ENCODE measurements at regions not wholly inside any gene's neighbourhood (a gene's known extent, or its start where the extent isn't known, plus 50 kb on each side); places are given as distances from the start of the nearest gene placed in this dataset.

- FAIRE-seq (no peak), DNase-seq (ENCODE audit: insufficient read length, low spot score) (no peak)
- no peak for TF ChIP-seq TAF1 (IDR thresholded peaks at IDR 0.05; ENCODE audit: low read depth, low read length)
- TF ChIP-seq SPI1 (IDR thresholded peaks at IDR 0.05; ENCODE audit: low read depth, low read length) = no peak
- TF ChIP-seq POLR2A (IDR thresholded peaks at IDR 0.05; ENCODE audit: low read depth, low read length) = no peak
- no peak for TF ChIP-seq POLR2AphosphoS5 (IDR thresholded peaks at IDR 0.05; ENCODE audit: low read depth, low read length)
- no peak for TF ChIP-seq PAX5 (IDR thresholded peaks at IDR 0.05; ENCODE audit: insufficient read depth, low read length, severe bottlenecking)
- no peak for TF ChIP-seq POU2F2 (IDR thresholded peaks at IDR 0.05; ENCODE audit: low read depth, low read length)
These were observed 128.6 kb upstream of the CBLB start for GRCh38 chr3:105997466-105997799.

DNA sequence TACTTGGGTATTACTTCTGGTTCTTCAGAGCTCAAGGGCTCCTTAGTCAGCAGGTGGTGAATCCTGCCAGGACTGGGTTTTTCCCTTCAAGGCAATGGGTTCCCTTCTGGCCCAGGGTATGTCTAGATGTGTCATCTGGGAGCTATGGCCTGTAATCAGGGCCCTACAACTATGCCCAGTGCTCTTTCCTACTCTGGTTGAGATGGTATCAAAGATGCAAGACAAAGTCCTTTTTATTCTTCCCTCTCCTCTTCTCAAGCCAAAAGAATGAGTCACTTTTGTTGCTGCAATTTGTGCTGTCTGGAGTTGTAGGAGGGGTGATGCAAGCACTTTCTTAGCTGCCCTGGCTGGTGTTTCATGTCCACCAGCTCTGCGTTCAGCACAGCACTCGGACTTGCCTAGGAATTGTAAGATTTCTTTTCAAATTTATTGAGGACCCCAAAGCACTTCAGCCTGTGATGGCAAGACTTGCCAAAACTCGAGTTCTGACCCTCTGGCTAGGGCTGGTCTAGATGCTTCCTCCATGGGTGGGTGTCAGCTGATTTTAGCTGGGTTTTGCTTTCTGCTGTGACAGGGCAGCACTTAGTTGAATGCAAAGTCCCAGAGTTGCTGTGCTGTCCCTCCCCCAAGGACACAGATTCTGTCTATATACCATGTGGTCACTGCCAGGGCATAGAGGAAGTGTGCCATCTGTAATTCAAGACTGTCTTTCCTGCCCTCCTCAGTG is 129.2 kb upstream of the CBLB start:
- no peak for TF ChIP-seq PAX5 (IDR thresholded peaks at IDR 0.05; ENCODE audit: insufficient read depth, low read length, severe bottlenecking)
- FAIRE-seq (no peak), DNase-seq (ENCODE audit: insufficient read length, low spot score) (no peak)

GRCh38 chr3:105999856-106000255 is 131.0 kb upstream of the CBLB start:
- FAIRE-seq = no peak

DNA sequence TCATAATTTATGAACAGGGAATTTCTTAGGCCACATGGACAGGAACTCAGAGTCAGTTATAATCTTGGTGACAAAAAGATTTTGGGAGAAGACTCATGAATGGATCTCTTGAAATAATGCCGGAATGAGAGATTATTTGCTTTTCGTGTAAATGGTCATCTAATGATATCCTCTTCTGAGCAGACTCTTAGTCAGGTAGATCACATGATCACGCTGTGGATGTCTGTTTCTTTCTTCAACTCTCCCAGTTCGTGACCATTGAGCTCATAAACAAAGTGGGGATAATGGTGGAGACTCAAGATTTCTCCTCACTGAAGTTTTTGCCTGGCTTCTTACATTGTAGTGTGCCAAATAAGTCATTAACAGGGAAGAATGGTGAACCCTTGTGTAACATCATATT is 133.1 kb upstream of the CBLB start:
- TF ChIP-seq TAF1 (IDR thresholded peaks at IDR 0.05; ENCODE audit: low read depth, low read length) (no peak), SPI1 (IDR thresholded peaks at IDR 0.05; ENCODE audit: low read depth, low read length) (no peak)
- peak; percentile 45 for FAIRE-seq
- DNase-seq (ENCODE audit: insufficient read length, low spot score) = no peak

More at GRCh38 chr3:105999856-106000255, 131.0 kb upstream of the CBLB start:
- no peak for TF ChIP-seq POLR2AphosphoS5 (IDR thresholded peaks at IDR 0.05; ENCODE audit: low read depth, low read length)
- no peak for TF ChIP-seq PAX5 (IDR thresholded peaks at IDR 0.05; ENCODE audit: insufficient read depth, low read length, severe bottlenecking)
- TF ChIP-seq SPI1 (IDR thresholded peaks at IDR 0.05; ENCODE audit: low read depth, low read length) = no peak
- TF ChIP-seq POU2F2 (IDR thresholded peaks at IDR 0.05; ENCODE audit: low read depth, low read length) = no peak
- no peak for TF ChIP-seq POLR2A (IDR thresholded peaks at IDR 0.05; ENCODE audit: low read depth, low read length)
- no peak for TF ChIP-seq TAF1 (IDR thresholded peaks at IDR 0.05; ENCODE audit: low read depth, low read length)
- DNase-seq (ENCODE audit: insufficient read length, low spot score) = no peak

- no peak for FAIRE-seq
- TF ChIP-seq PAX5 (IDR thresholded peaks at IDR 0.05; ENCODE audit: insufficient read depth, low read length, severe bottlenecking) (no peak), POU2F2 (IDR thresholded peaks at IDR 0.05; ENCODE audit: low read depth, low read length) (no peak), TAF1 (IDR thresholded peaks at IDR 0.05; ENCODE audit: low read depth, low read length) (no peak)
- DNase-seq (ENCODE audit: insufficient read length, low spot score) = no peak
These were observed 135.4 kb upstream of the CBLB start for GRCh38 chr3:106004137-106004681.

DNA sequence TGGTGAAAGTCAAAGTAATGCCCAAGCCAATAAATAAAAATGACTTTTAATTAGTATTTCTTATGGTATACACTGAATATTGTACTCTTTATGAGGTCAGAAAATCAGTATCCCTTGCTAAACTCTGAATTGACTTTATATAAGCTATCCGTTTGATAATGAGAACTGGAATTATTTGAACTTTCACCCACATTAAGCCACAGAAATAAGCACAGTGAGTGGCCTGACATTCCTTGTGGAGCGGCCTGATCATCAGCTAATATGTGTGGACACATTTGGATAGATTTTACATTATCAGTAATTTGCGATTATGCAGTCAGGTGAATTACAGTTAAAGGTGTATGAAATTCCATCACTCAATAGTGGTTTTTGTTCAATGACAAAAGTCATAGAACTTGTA is 136.0 kb upstream of the CBLB start:
- TF ChIP-seq POU2F2 (IDR thresholded peaks at IDR 0.05; ENCODE audit: low read depth, low read length) (no peak), PAX5 (IDR thresholded peaks at IDR 0.05; ENCODE audit: insufficient read depth, low read length, severe bottlenecking) (no peak), SPI1 (IDR thresholded peaks at IDR 0.05; ENCODE audit: low read depth, low read length) (no peak), POLR2AphosphoS5 (IDR thresholded peaks at IDR 0.05; ENCODE audit: low read depth, low read length) (no peak), POLR2A (IDR thresholded peaks at IDR 0.05; ENCODE audit: low read depth, low read length) (no peak), TAF1 (IDR thresholded peaks at IDR 0.05; ENCODE audit: low read depth, low read length) (no peak)
- DNase-seq (ENCODE audit: insufficient read length, low spot score) (no peak), FAIRE-seq (no peak)

DNA sequence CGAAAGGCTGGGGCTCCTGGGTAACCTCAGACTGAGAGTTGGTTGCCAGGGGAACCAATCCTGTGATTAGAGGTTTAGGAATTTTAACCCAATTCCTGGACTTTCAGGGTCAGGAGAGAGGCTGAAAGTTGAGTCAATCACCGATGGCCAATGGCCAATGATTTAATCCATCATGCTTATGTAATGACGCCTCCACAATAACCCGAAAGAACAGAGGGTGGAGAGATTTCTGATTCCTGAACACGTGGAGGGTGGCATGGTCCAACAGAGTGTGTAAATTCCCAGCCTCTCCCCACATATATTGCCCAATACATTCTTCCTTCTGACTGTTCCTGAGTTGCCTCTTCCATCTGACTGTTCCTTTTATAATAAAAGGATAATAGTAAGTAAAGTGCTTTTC is 137.2 kb upstream of the CBLB start:
- FAIRE-seq (no peak), DNase-seq (ENCODE audit: insufficient read length, low spot score) (no peak)
- TF ChIP-seq TAF1 (IDR thresholded peaks at IDR 0.05; ENCODE audit: low read depth, low read length) (no peak), POLR2A (IDR thresholded peaks at IDR 0.05; ENCODE audit: low read depth, low read length) (no peak), SPI1 (IDR thresholded peaks at IDR 0.05; ENCODE audit: low read depth, low read length) (no peak), POLR2AphosphoS5 (IDR thresholded peaks at IDR 0.05; ENCODE audit: low read depth, low read length) (no peak), PAX5 (IDR thresholded peaks at IDR 0.05; ENCODE audit: insufficient read depth, low read length, severe bottlenecking) (no peak), POU2F2 (IDR thresholded peaks at IDR 0.05; ENCODE audit: low read depth, low read length) (no peak)

- TF ChIP-seq POLR2A (IDR thresholded peaks at IDR 0.05; ENCODE audit: low read depth, low read length) = no peak
- no peak for TF ChIP-seq TAF1 (IDR thresholded peaks at IDR 0.05; ENCODE audit: low read depth, low read length)
- no peak for TF ChIP-seq PAX5 (IDR thresholded peaks at IDR 0.05; ENCODE audit: insufficient read depth, low read length, severe bottlenecking)
- TF ChIP-seq POU2F2 (IDR thresholded peaks at IDR 0.05; ENCODE audit: low read depth, low read length) = no peak
- no peak for TF ChIP-seq SPI1 (IDR thresholded peaks at IDR 0.05; ENCODE audit: low read depth, low read length)
- TF ChIP-seq POLR2AphosphoS5 (IDR thresholded peaks at IDR 0.05; ENCODE audit: low read depth, low read length) = no peak
- FAIRE-seq (no peak), DNase-seq (ENCODE audit: insufficient read length, low spot score) (no peak)
These were observed 137.8 kb upstream of the CBLB start for GRCh38 chr3:106006571-106006970.

DNA sequence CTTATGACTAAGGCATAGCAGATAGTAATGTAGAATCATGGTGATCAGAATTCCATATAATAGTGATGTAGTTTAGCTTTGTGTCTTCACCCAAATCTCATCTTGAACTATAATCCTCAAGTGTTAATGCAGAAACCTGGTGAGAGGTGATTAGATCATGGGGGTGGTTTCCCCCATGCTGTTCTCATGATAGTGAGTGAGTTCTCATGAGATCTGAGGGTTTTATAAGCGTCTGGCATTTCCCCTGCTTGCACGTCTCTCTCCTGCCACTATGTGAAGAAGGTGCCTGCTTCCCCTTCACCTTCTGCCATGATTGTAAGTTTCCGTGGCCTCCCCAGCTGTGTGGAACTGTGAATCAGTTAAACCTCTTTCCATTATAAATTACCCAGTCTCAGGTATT is 138.7 kb upstream of the CBLB start:
- FAIRE-seq (no peak), DNase-seq (ENCODE audit: insufficient read length, low spot score) (no peak)
- no peak for TF ChIP-seq POLR2AphosphoS5 (IDR thresholded peaks at IDR 0.05; ENCODE audit: low read depth, low read length)
- no peak for TF ChIP-seq POU2F2 (IDR thresholded peaks at IDR 0.05; ENCODE audit: low read depth, low read length)
- no peak for TF ChIP-seq SPI1 (IDR thresholded peaks at IDR 0.05; ENCODE audit: low read depth, low read length)
- TF ChIP-seq PAX5 (IDR thresholded peaks at IDR 0.05; ENCODE audit: insufficient read depth, low read length, severe bottlenecking) = no peak
- no peak for TF ChIP-seq TAF1 (IDR thresholded peaks at IDR 0.05; ENCODE audit: low read depth, low read length)
- no peak for TF ChIP-seq POLR2A (IDR thresholded peaks at IDR 0.05; ENCODE audit: low read depth, low read length)

GRCh38 chr3:106008766-106009165 is 140.0 kb upstream of the CBLB start:
- DNase-seq (ENCODE audit: insufficient read length, low spot score) = no peak
- no peak for FAIRE-seq
- no peak for TF ChIP-seq POLR2AphosphoS5 (IDR thresholded peaks at IDR 0.05; ENCODE audit: low read depth, low read length)
- no peak for TF ChIP-seq PAX5 (IDR thresholded peaks at IDR 0.05; ENCODE audit: insufficient read depth, low read length, severe bottlenecking)
- no peak for TF ChIP-seq TAF1 (IDR thresholded peaks at IDR 0.05; ENCODE audit: low read depth, low read length)
- no peak for TF ChIP-seq POU2F2 (IDR thresholded peaks at IDR 0.05; ENCODE audit: low read depth, low read length)
- no peak for TF ChIP-seq POLR2A (IDR thresholded peaks at IDR 0.05; ENCODE audit: low read depth, low read length)
- TF ChIP-seq SPI1 (IDR thresholded peaks at IDR 0.05; ENCODE audit: low read depth, low read length) = no peak

Data from GM12891 (cell line).